RWPE2 (cell line): ENCODE measurements at regions not wholly inside any gene's neighbourhood (a gene's known extent, or its start where the extent isn't known, plus 50 kb on each side); places are given as distances from the start of the nearest gene placed in this dataset.

Source experiments
- ATAC-seq: fragments of 200-7000 bp; cut with Tn5 transposase; 3 replicates; pipeline ENCODE4 v1.9.1; 2021; ENCODE audit warnings: low read depth
- DNase-seq: peaks from one replicate; pipeline ENCODE4 v3.0.0-alpha.2; 2020; ENCODE audit warnings: low spot score
- H3K27ac ChIP-seq: fragments of 450-650 bp; 2 replicates; pipeline ENCODE4 v1.5.1; 2017; ENCODE audit warnings: mild to moderate bottlenecking; ENCODE audit not compliant: poor library complexity, severe bottlenecking
- H3K27me3 ChIP-seq: fragments of 250-450 bp; sonication (Bioruptor Pico); 2 replicates; pipeline ENCODE4 v1.5.1; 2021; ENCODE audit warnings: mild to moderate bottlenecking, moderate library complexity; ENCODE audit not compliant: insufficient read depth, poor library complexity, severe bottlenecking
- H3K36me3 ChIP-seq: fragments of 250-450 bp; sonication (Bioruptor Pico); 2 replicates; pipeline ENCODE4 v1.5.1; 2020; ENCODE audit warnings: low read depth, mild to moderate bottlenecking, moderate library complexity
- H3K4me1 ChIP-seq: fragments of 250-450 bp; sonication (Bioruptor Pico); 2 replicates; pipeline ENCODE4 v1.5.1; 2021; ENCODE audit warnings: mild to moderate bottlenecking, moderate library complexity; ENCODE audit not compliant: insufficient read depth, poor library complexity, severe bottlenecking
- H3K4me3 ChIP-seq: fragments of 250-450 bp; sonication (Bioruptor Pico); 2 replicates; pipeline ENCODE4 v1.5.1; 2021; ENCODE audit warnings: mild to moderate bottlenecking, moderate library complexity; ENCODE audit not compliant: severe bottlenecking
- H3K9me3 ChIP-seq: fragments of 250-450 bp; sonication (Bioruptor Pico); 2 replicates; pipeline ENCODE4 v1.5.1; 2021; ENCODE audit warnings: mild to moderate bottlenecking, moderate library complexity; ENCODE audit not compliant: severe bottlenecking
- CTCF ChIP-seq: fragments of 450-650 bp; IDR thresholded peaks from one replicate; pipeline ENCODE4 v1.5.1; 2017; ENCODE audit warnings: mild to moderate bottlenecking, moderate library complexity; ENCODE audit not compliant: poor library complexity, severe bottlenecking

- no peaks in the 10 kb centered on the region for H3K4me1 ChIP-seq
- H3K27ac ChIP-seq = no peak overlapping the region
- DNase-seq (no peak), ATAC-seq (no peak)
- no peaks in the 10 kb centered on the region for H3K36me3 ChIP-seq
- no peak for TF ChIP-seq CTCF
- no peaks in the 10 kb centered on the region for H3K9me3 ChIP-seq
- no peaks in the 10 kb centered on the region for H3K27me3 ChIP-seq
- H3K4me3 ChIP-seq = no peak overlapping the region
Measured at GRCh38 chr1:114318961-114319360, 165.3 kb upstream of the SYT6 start.

- H3K4me1 ChIP-seq = no peaks in the 10 kb centered on the region
- no peaks in the 10 kb centered on the region for H3K9me3 ChIP-seq
- H3K27me3 ChIP-seq = no peaks in the 10 kb centered on the region
- H3K36me3 ChIP-seq = no peaks in the 10 kb centered on the region
- no peak overlapping the region for H3K4me3 ChIP-seq
- H3K27ac ChIP-seq = no peak overlapping the region
- TF ChIP-seq CTCF = no peak
- no peak for ATAC-seq
- no peak for DNase-seq
Measured at GRCh38 chr1:114316204-114316603, 162.5 kb upstream of the SYT6 start.

- DNase-seq = no peak
- Histone ChIP-seq H3K4me1 (no peaks in the 10 kb centered on the region), H3K27ac (no peak overlapping the region), H3K36me3 (no peaks in the 10 kb centered on the region), H3K9me3 (no peaks in the 10 kb centered on the region), H3K27me3 (no peaks in the 10 kb centered on the region), H3K4me3 (no peak overlapping the region)
- no peak for TF ChIP-seq CTCF
- ATAC-seq = no peak
Measured at GRCh38 chr1:114315631-114316030, 162.0 kb upstream of the SYT6 start.

GRCh38 chr1:114314576-114314975 lies 160.9 kb upstream of the SYT6 start:
- no peak overlapping the region for H3K4me3 ChIP-seq
- no peaks in the 10 kb centered on the region for H3K27me3 ChIP-seq
- H3K9me3 ChIP-seq = no peaks in the 10 kb centered on the region
- H3K36me3 ChIP-seq = no peaks in the 10 kb centered on the region
- H3K4me1 ChIP-seq = no peaks in the 10 kb centered on the region
- H3K27ac ChIP-seq = no peak overlapping the region
- no peak for ATAC-seq
- no peak for TF ChIP-seq CTCF
- no peak for DNase-seq

- no peak for TF ChIP-seq CTCF
- Histone ChIP-seq H3K4me1 (no peaks in the 10 kb centered on the region), H3K27me3 (no peaks in the 10 kb centered on the region), H3K4me3 (no peak overlapping the region), H3K36me3 (no peaks in the 10 kb centered on the region), H3K27ac (no peak overlapping the region), H3K9me3 (no peaks in the 10 kb centered on the region)
- no peak for ATAC-seq
- no peak for DNase-seq
Measured at GRCh38 chr1:114314098-114314497, 160.4 kb upstream of the SYT6 start.
